TTC549 (cell line): ENCODE measurements at regions not wholly inside any gene's neighbourhood (a gene's known extent, or its start where the extent isn't known, plus 50 kb on each side); places are given as distances from the start of the nearest gene placed in this dataset.
"Not testable (repeated sequence)": the region's sequence is repeated elsewhere in the genome, so short reads cannot be mapped to it uniquely, and the experiment has no call there.

Source experiments
- FAIRE-seq: peaks from 2 replicates; lab custom pipeline; 2012; peaks lifted over from hg19 to GRCh38; lab: Jason Lieb, UNC

GRCh38 chr12:131250028-131250950 is 296.6 kb downstream of the ADGRD1 start:
- FAIRE-seq: no peak

- no peak for FAIRE-seq
Observed at GRCh38 chr12:131250951-131251315, 297.2 kb downstream of the ADGRD1 start.

GRCh38 chr12:131251336-131252101 is 297.8 kb downstream of the ADGRD1 start:
- FAIRE-seq: no peak

- FAIRE-seq: no peak
Observed at GRCh38 chr12:131253376-131254026, 299.8 kb downstream of the ADGRD1 start.

- FAIRE-seq: no peak
Observed at GRCh38 chr12:131254374-131254773, 300.7 kb downstream of the ADGRD1 start.

GRCh38 chr12:131258398-131258797 is 304.7 kb downstream of the ADGRD1 start:
- no peak for FAIRE-seq

GRCh38 chr12:131260251-131260905 is 306.7 kb downstream of the ADGRD1 start:
- FAIRE-seq: no peak

GRCh38 chr12:131260954-131261353 is 307.2 kb downstream of the ADGRD1 start:
- no peak for FAIRE-seq

GRCh38 chr12:131261906-131262305 is 308.2 kb downstream of the ADGRD1 start:
- no peak for FAIRE-seq

GRCh38 chr12:131263626-131264025 is 309.9 kb downstream of the ADGRD1 start:
- FAIRE-seq: no peak

GRCh38 chr12:131264635-131265034 is 310.9 kb downstream of the ADGRD1 start:
- FAIRE-seq: no peak

GRCh38 chr12:131266591-131267467 is 313.1 kb downstream of the ADGRD1 start:
- no peak for FAIRE-seq

GRCh38 chr12:131267576-131267975 is 313.9 kb downstream of the ADGRD1 start:
- FAIRE-seq: no peak

GRCh38 chr12:131268123-131268522 is 314.4 kb downstream of the ADGRD1 start:
- not testable (repeated sequence) for FAIRE-seq

GRCh38 chr12:131268571-131268970 is 314.9 kb downstream of the ADGRD1 start:
- not testable (repeated sequence) for FAIRE-seq

- no peak for FAIRE-seq
Observed at GRCh38 chr12:131269551-131269950, 315.8 kb downstream of the ADGRD1 start.

GRCh38 chr12:131269977-131270376 is 316.3 kb downstream of the ADGRD1 start:
- FAIRE-seq: not testable (repeated sequence)

GRCh38 chr12:131271724-131272123 is 318.0 kb downstream of the ADGRD1 start:
- no peak for FAIRE-seq

- not testable (repeated sequence) for FAIRE-seq
Observed at GRCh38 chr12:131272283-131272814, 318.6 kb downstream of the ADGRD1 start.

- FAIRE-seq: no peak
Observed at GRCh38 chr12:131273291-131273845, 319.7 kb downstream of the ADGRD1 start.

- no peak for FAIRE-seq
Observed at GRCh38 chr12:131274061-131274460, 320.4 kb downstream of the ADGRD1 start.
